A549 (cell line): ENCODE measurements at regions not wholly inside any gene's neighbourhood (a gene's known extent, or its start where the extent isn't known, plus 50 kb on each side); places are given as distances from the start of the nearest gene placed in this dataset.

ENCODE experiments used
- ATOH8 ChIP-seq: fragments of 250-450 bp; sonication (Bioruptor Pico); IDR thresholded peaks from 2 replicates; pipeline ENCODE4 v1.5.0; 2020; ENCODE audit warnings: low read depth, mild to moderate bottlenecking, moderate library complexity
- BHLHE40 ChIP-seq: IDR thresholded peaks from 2 replicates; pipeline ENCODE4 v1.6.1; 2012; ENCODE audit warnings: low read depth, low read length, inconsistent platforms
- CBX2 ChIP-seq: fragments of 200-600 bp; sonication (generic); IDR thresholded peaks from 2 replicates; pipeline ENCODE4 v1.6.1; 2016; ENCODE audit warnings: low read depth, mild to moderate bottlenecking, borderline replicate concordance
- CTCF ChIP-seq: fragments of >200 bp; sonication (Bioruptor Twin); formaldehyde crosslinking; IDR thresholded peaks from 3 replicates; pipeline ENCODE4 v1.5.1; 2016
- EP300 ChIP-seq, 2 experiments: fragments of >200 bp; sonication (Bioruptor Twin); formaldehyde crosslinking; IDR thresholded peaks; 2 replicates in 1 of 2; 3 replicates in 1 of 2; pipeline ENCODE4 v1.6.1; 2016 to 2017
- MAFK ChIP-seq: fragments of 450-650 bp; IDR thresholded peaks from 2 replicates; pipeline ENCODE4 v1.6.1; 2014; ENCODE audit not compliant: partially characterized antibody
- MAX ChIP-seq: IDR thresholded peaks from 2 replicates; pipeline ENCODE4 v1.6.1; 2012
- POLR2A ChIP-seq: IDR thresholded peaks from 2 replicates; pipeline ENCODE4 v1.6.1; 2012; ENCODE audit warnings: mild to moderate bottlenecking, low read length
- REST ChIP-seq: fragments of 200-600 bp; sonication (generic); IDR thresholded peaks from 2 replicates; pipeline ENCODE4 v1.6.1; 2016; ENCODE audit warnings: antibody characterized with exemption, mild to moderate bottlenecking, moderate library complexity
- SMC3 ChIP-seq: fragments of >200 bp; sonication (Bioruptor Twin); formaldehyde crosslinking; IDR thresholded peaks from 3 replicates; pipeline ENCODE4 v1.6.1; 2018; ENCODE audit warnings: inconsistent platforms
- ZC3H11A ChIP-seq: fragments of 450-650 bp; IDR thresholded peaks from 2 replicates; pipeline ENCODE4 v1.6.1; 2014; ENCODE audit warnings: antibody characterized with exemption, mild to moderate bottlenecking

- TF ChIP-seq CTCF (no peak), ZC3H11A (no peak), MAX (no peak), BHLHE40 (no peak), MAFK (no peak), SMC3 (no peak), CBX2 (no peak), EP300 (IDR thresholded peaks at IDR 0.05) (no peak), POLR2A (no peak), REST (no peak), ATOH8 (CRISPR knock-in tag) (no peak)
These were observed 127.6 kb upstream of the CIBAR2 start for GRCh38 chr16:85239871-85240270.
